ENCODE measurements at regions not wholly inside any gene's neighbourhood (a gene's known extent, or its start where the extent isn't known, plus 50 kb on each side); places are given as distances from the start of the nearest gene placed in this dataset.

- H3K27me3 ChIP-seq (ENCODE audit: control insufficient read depth, insufficient read depth, low read length), result no peaks in the 10 kb centered on the region
- no peak overlapping the region for H3K27ac ChIP-seq (ENCODE audit: low read depth, low read length)
- H3K9me3 ChIP-seq (ENCODE audit: control insufficient read depth, insufficient read depth, low read length), result no peaks in the 10 kb centered on the region; the same call in 1 of the 2 replicates
- H3K4me3 ChIP-seq (ENCODE audit: low read depth, low read length), result no peak overlapping the region
- ChIA-PET POLR2A (interaction anchor here (1.2 kb wide), 1 partner anchor 53 kb away, joined by 4 read pairs; the partner anchor contains the start of gene RBMX), CTCF (interaction anchor here (0.7 kb wide), 1 partner anchor 137 kb away, joined by 3 read pairs; no protein-coding TSS in a partner anchor)
- no peak for TF ChIP-seq CTCF (IDR thresholded peaks at IDR 0.05; ENCODE audit: low read depth, low read length)
- DNase-seq (ENCODE audit: low read depth, low spot score), result no peak
Measured at GRCh38 chrX:136933611-136934145, 53.2 kb upstream of the RBMX start.

DNA sequence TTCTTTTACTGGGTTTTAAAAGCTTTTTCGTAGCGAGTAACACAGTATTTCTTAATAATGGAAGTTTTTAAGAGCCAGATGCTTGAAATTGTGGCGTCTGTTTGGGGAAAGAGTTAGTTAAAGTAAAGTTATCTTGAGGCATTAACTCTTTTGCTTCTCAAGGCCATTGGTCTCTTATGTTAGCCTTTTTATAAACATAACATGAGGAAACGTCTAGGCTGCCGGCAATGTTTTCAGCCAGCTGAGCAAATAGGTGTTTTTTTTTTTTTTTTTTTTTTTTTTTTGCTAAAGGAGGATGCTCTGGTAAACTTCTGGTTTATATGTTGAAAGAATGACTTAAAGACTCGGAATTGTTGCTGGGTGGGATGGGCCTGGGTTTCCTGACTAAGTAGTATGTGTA, 51.1 kb upstream of the RBMX start:
- Histone ChIP-seq H3K4me3 (ENCODE audit: low read depth, low read length) (no peak overlapping the region), H3K27ac (ENCODE audit: low read depth, low read length) (no peak overlapping the region), H3K27me3 (ENCODE audit: control insufficient read depth, insufficient read depth, low read length) (no peaks in the 10 kb centered on the region), H3K9me3 (ENCODE audit: control insufficient read depth, insufficient read depth, low read length) (no peaks in the 10 kb centered on the region; the same call in 1 of the 2 replicates)
- TF ChIP-seq CTCF (IDR thresholded peaks at IDR 0.05; ENCODE audit: low read depth, low read length), result no peak
- POLR2A ChIA-PET, result no interaction called here
- DNase-seq (ENCODE audit: low read depth, low spot score), result no peak
- CTCF ChIA-PET, result no interaction called here

All from AG04450 (cell line).